ENCODE measurements at regions not wholly inside any gene's neighbourhood (a gene's known extent, or its start where the extent isn't known, plus 50 kb on each side); places are given as distances from the start of the nearest gene placed in this dataset.

GRCh38 chr2:196330645-196331044, 159.3 kb upstream of the STK17B start:
- ATAC-seq (no peak), FAIRE-seq (no peak), DNase-seq (ENCODE audit: extremely low read depth in 1 of 4, low spot score in 3 of 4) (no peak)
- POLR2A ChIA-PET, result no interaction called here
- in situ Hi-C loops (cut with MboI) (no loop called here), intact Hi-C loops (cut with micrococcal nuclease) (no loop called here)
- Histone ChIP-seq H3K9me1 (ENCODE audit: control insufficient read depth, insufficient read depth, low read length) (no peaks in the 10 kb centered on the region), H3K27ac (ENCODE audit: extremely low read depth, low read depth, low read length) (no peak overlapping the region), H2AFZ (ENCODE audit: low read depth, low read length) (no peak overlapping the region), H3K4me1 (replicated peaks in 1 of 2; ENCODE audit: control insufficient read depth in 2 of 2, insufficient read depth in 2 of 2, low read length in 2 of 2) (peaks cover 3 to 21% of the 10 kb centered on the region in 2 experiments; a peak in 3 of 5 replicates), H4K20me1 (replicated peaks; ENCODE audit: control insufficient read depth, insufficient read depth, low read length) (no peaks in the 10 kb centered on the region), H3K9ac (ENCODE audit: insufficient read depth in 1 of 2, low read depth in 2 of 2, low read length in 2 of 2) (no peak overlapping the region), H3K79me2 (ENCODE audit: control insufficient read depth, insufficient read depth, low read length) (no peaks in the 10 kb centered on the region), H3K36me3 (ENCODE audit: control insufficient read depth, insufficient read depth, low read length) (no peaks in the 10 kb centered on the region), H3K4me2 (ENCODE audit: insufficient read depth, low read length) (no peak overlapping the region), H3K4me3 (no peak overlapping the region), H3K9me3 (replicated peaks; ENCODE audit: control insufficient read depth, insufficient read depth, low read depth, low read length) (no peaks in the 10 kb centered on the region), H3K27me3 (ENCODE audit: control insufficient read depth in 2 of 2, insufficient read depth in 2 of 2, low read length in 2 of 2) (no peaks in the 10 kb centered on the region)
- TF ChIP-seq MEIS2 (IDR thresholded peaks at IDR 0.05; ENCODE audit: partially characterized antibody), result no peak
- no peak for TF ChIP-seq NFIX (CRISPR knock-in tag; IDR thresholded peaks at IDR 0.05; ENCODE audit: low read depth)
- TF ChIP-seq GTF2E2 (tag; IDR thresholded peaks at IDR 0.05), result no peak
- no peak for TF ChIP-seq SETDB1 (IDR thresholded peaks at IDR 0.05; ENCODE audit: low read length)
- no peak for TF ChIP-seq ZNF780A (CRISPR knock-in tag; IDR thresholded peaks at IDR 0.05)
- peak; percentile 5; the same call in 1 of the 2 replicates for TF ChIP-seq BACH1 (tag; IDR thresholded peaks at IDR 0.05)
- TF ChIP-seq NFIC (IDR thresholded peaks at IDR 0.05), result peak; percentile 78
- TF ChIP-seq RBM22 (IDR thresholded peaks at IDR 0.05; ENCODE audit: low read depth, low read length, poor library complexity, severe bottlenecking), result no peak
- TF ChIP-seq KAT7 (CRISPR knock-in tag; IDR thresholded peaks at IDR 0.05; ENCODE audit: borderline replicate concordance), result no peak
- TF ChIP-seq DIDO1 (tag; IDR thresholded peaks at IDR 0.05; ENCODE audit: low read depth), result no peak
- no peak for TF ChIP-seq ZFP36 (IDR thresholded peaks at IDR 0.05; ENCODE audit: low read depth, low read length, partially characterized antibody)
- no peak for TF ChIP-seq FOS (IDR thresholded peaks at IDR 0.05; ENCODE audit: extremely low read depth, insufficient read length)
- TF ChIP-seq CEBPZ (IDR thresholded peaks at IDR 0.05; ENCODE audit: borderline replicate concordance, low read depth, low read length), result no peak
- TF ChIP-seq ZNF79 (CRISPR knock-in tag; IDR thresholded peaks at IDR 0.05; ENCODE audit: low read depth), result no peak
- BruUV-seq (replicated peaks), result no TSS peak
- CTCF ChIA-PET (ENCODE audit: low intra/inter-chr PET ratio), result no interaction called here
- 52% methylated on average over 4 of the region's 4 CpGs for WGBS (ENCODE audit: insufficient coverage, low coverage, missing lambda C conversion rate)
